ENCODE measurements at regions not wholly inside any gene's neighbourhood (a gene's known extent, or its start where the extent isn't known, plus 50 kb on each side); places are given as distances from the start of the nearest gene placed in this dataset.
"Not testable (repeated sequence)": the region's sequence is repeated elsewhere in the genome, so short reads cannot be mapped to it uniquely, and the experiment has no call there.

- TF ChIP-seq POLR2A, CTCF (IDR thresholded peaks at IDR 0.05): not testable (repeated sequence)
Measured at GRCh38 chr7:91395313-91395712, 131.1 kb downstream of the FZD1 start.

Measured in gastroesophageal sphincter (tissue), 3 donors.